Panc1 (cell line): ENCODE measurements at regions not wholly inside any gene's neighbourhood (a gene's known extent, or its start where the extent isn't known, plus 50 kb on each side); places are given as distances from the start of the nearest gene placed in this dataset.

Experiments
- POLR2AphosphoS5 ChIP-seq: IDR thresholded peaks from 2 replicates; pipeline ENCODE4 v1.6.1; 2012; ENCODE audit warnings: mild to moderate bottlenecking, low read depth, low read length, moderate library complexity
- SIN3A ChIP-seq: IDR thresholded peaks from 2 replicates; pipeline ENCODE4 v1.6.1; 2012; ENCODE audit warnings: low read depth, mild to moderate bottlenecking, low read length, moderate library complexity, borderline replicate concordance; ENCODE audit not compliant: insufficient read depth
- TCF7L2 ChIP-seq: IDR thresholded peaks from 2 replicates; pipeline ENCODE4 v1.6.1; 2011; ENCODE audit warnings: mild to moderate bottlenecking, low read depth, low read length, inconsistent platforms
- TF ChIP-seq, protein P1 (sequence below): fragments of 450-650 bp; IDR thresholded peaks from 2 replicates; pipeline ENCODE4 v1.5.1; 2017; ENCODE audit warnings: mild to moderate bottlenecking
- TF ChIP-seq, protein P2 (sequence below), 2 experiments: IDR thresholded peaks; 2 replicates each; pipeline ENCODE4 v1.6.1; 2011 to 2012; ENCODE audit warnings: low read depth in 2 of 2, control low read depth in 1 of 2, low read length in 1 of 2, mild to moderate bottlenecking in 1 of 2, moderate library complexity in 1 of 2; ENCODE audit not compliant: insufficient read depth in 1 of 2

DNA sequence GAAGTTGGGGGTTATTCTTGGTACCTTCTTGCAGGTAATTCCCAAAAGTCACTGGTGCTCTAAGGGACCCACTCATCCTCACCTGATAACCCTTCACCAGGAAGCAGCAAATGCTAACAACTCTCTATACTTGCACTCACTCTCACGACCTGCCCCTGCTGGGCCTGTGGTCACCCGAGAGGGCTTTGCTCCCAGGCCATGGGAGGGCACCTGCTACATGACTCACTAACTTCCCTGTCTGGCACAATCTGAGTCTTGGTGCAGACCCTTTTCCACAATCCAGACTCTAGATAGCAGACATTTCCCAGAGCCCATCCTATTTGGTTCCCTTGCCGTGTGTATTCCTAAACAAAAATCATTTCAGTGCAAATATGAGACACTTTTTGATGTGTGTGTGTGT lies 403.8 kb upstream of the FAT1 start:
- TF ChIP-seq POLR2AphosphoS5 (no peak), SIN3A (no peak), TCF7L2 (no peak)
- TF ChIP-seq, protein P1, sequence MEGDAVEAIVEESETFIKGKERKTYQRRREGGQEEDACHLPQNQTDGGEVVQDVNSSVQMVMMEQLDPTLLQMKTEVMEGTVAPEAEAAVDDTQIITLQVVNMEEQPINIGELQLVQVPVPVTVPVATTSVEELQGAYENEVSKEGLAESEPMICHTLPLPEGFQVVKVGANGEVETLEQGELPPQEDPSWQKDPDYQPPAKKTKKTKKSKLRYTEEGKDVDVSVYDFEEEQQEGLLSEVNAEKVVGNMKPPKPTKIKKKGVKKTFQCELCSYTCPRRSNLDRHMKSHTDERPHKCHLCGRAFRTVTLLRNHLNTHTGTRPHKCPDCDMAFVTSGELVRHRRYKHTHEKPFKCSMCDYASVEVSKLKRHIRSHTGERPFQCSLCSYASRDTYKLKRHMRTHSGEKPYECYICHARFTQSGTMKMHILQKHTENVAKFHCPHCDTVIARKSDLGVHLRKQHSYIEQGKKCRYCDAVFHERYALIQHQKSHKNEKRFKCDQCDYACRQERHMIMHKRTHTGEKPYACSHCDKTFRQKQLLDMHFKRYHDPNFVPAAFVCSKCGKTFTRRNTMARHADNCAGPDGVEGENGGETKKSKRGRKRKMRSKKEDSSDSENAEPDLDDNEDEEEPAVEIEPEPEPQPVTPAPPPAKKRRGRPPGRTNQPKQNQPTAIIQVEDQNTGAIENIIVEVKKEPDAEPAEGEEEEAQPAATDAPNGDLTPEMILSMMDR = no peak
- TF ChIP-seq, protein P2, sequence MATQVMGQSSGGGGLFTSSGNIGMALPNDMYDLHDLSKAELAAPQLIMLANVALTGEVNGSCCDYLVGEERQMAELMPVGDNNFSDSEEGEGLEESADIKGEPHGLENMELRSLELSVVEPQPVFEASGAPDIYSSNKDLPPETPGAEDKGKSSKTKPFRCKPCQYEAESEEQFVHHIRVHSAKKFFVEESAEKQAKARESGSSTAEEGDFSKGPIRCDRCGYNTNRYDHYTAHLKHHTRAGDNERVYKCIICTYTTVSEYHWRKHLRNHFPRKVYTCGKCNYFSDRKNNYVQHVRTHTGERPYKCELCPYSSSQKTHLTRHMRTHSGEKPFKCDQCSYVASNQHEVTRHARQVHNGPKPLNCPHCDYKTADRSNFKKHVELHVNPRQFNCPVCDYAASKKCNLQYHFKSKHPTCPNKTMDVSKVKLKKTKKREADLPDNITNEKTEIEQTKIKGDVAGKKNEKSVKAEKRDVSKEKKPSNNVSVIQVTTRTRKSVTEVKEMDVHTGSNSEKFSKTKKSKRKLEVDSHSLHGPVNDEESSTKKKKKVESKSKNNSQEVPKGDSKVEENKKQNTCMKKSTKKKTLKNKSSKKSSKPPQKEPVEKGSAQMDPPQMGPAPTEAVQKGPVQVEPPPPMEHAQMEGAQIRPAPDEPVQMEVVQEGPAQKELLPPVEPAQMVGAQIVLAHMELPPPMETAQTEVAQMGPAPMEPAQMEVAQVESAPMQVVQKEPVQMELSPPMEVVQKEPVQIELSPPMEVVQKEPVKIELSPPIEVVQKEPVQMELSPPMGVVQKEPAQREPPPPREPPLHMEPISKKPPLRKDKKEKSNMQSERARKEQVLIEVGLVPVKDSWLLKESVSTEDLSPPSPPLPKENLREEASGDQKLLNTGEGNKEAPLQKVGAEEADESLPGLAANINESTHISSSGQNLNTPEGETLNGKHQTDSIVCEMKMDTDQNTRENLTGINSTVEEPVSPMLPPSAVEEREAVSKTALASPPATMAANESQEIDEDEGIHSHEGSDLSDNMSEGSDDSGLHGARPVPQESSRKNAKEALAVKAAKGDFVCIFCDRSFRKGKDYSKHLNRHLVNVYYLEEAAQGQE (IDR thresholded peaks at IDR 0.05; ENCODE audit: insufficient read depth in 1 of 2, low read depth in 2 of 2, low read length in 1 of 2) = no peak
